ENCODE measurements at regions not wholly inside any gene's neighbourhood (a gene's known extent, or its start where the extent isn't known, plus 50 kb on each side); places are given as distances from the start of the nearest gene placed in this dataset.

DNA sequence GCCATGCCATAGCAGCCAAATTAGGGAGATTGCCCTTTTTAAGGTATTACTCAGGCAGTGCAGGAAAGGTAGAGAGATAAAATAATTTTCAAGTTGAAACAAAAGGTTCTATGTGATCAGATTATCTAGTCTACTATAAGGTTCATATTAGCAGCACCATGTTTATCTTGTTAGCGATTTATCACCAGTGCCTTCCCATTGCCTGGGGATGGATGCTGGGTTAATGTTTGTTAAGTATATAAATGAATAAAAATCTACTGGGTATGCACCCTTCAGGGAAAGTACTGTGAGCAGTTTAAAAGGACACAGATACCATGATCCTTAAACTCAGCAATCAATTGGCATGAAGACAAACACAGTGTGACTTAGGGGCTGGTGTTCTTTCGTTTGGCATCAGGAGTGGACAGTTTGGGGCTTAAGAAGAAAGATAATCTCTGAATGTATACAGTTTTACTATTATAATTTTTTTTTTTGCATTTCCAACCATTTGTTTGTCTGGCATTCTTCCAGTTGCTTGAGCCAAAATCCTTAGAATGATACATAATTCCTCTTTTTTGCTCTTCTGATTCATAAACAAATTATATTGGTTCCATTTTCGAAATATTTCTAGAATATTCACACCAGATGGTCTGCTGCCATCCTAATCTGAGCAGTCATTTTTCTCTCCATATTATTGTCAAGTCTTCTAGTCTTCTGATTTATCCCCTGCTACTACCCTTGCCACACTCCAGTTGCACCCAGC lies 512.8 kb upstream of the SLC8A1 start:
- no peak for DNase-seq (ENCODE audit: low spot score)
- TF ChIP-seq, protein P1, sequence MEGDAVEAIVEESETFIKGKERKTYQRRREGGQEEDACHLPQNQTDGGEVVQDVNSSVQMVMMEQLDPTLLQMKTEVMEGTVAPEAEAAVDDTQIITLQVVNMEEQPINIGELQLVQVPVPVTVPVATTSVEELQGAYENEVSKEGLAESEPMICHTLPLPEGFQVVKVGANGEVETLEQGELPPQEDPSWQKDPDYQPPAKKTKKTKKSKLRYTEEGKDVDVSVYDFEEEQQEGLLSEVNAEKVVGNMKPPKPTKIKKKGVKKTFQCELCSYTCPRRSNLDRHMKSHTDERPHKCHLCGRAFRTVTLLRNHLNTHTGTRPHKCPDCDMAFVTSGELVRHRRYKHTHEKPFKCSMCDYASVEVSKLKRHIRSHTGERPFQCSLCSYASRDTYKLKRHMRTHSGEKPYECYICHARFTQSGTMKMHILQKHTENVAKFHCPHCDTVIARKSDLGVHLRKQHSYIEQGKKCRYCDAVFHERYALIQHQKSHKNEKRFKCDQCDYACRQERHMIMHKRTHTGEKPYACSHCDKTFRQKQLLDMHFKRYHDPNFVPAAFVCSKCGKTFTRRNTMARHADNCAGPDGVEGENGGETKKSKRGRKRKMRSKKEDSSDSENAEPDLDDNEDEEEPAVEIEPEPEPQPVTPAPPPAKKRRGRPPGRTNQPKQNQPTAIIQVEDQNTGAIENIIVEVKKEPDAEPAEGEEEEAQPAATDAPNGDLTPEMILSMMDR (IDR thresholded peaks at IDR 0.05; ENCODE audit: extremely low read depth, missing control alignments): no peak

DNA sequence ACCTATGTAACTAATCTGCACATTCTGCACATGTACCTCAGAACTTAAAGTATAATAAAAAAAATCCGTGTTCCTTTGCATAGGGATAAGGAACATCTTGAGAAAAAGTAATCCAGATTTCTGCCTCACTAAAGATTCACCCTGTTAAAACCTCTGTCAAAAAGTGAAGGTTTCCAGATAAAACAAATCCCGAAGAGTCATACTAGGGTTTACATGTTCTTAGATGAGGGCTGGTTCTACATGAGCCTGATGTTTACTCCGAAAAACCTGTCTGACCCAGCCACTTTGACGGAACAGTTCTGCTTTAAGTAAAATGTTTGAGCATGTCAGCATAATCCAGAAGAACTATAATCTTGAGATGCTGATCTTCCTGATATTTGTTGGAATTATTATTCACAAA lies 515.6 kb upstream of the SLC8A1 start:
- TF ChIP-seq, protein P1 (IDR thresholded peaks at IDR 0.05; ENCODE audit: extremely low read depth, missing control alignments): no peak
- no peak for DNase-seq (ENCODE audit: low spot score)

DNA sequence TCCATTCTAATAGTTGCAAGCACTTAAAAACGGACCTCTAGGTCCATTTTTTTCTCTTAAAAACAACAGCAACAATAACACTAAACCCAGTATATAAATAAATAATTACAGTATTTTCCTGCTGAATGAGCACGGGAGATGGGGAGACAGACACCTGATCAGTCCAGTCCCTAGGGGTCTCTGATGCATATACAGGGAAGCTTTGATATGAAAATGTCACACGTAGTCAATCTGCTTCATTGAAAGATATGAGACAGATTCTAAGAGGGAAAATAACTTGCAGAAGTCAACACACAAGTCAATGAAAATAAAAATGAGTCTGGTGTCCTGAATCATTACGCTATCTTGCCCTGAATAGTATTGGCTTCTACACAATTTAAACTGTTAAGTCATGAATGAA lies 523.3 kb upstream of the SLC8A1 start:
- TF ChIP-seq, protein P1 (IDR thresholded peaks at IDR 0.05; ENCODE audit: extremely low read depth, missing control alignments): no peak
- no peak for DNase-seq (ENCODE audit: low spot score)

DNA sequence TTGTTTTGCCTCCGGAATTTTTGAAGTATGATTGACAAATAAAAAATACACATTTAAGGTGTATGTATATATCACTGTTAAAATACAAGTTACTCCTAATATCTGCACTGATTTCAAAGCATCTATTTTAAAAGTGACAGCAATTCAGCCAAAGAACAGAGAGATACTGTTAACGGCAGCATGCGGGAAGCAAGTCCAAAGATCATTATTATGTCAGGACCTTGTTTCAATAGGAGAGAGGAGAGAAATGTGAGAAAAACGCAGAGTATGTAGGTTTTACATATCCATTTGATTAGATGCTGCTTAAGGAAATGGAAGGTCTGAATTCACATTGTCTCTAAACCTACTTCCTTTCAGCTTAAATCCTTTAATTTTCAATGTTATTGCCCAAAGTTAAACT lies 545.5 kb upstream of the SLC8A1 start:
- no peak for DNase-seq (ENCODE audit: low spot score)
- TF ChIP-seq, protein P1 (IDR thresholded peaks at IDR 0.05; ENCODE audit: extremely low read depth, missing control alignments): no peak

DNA sequence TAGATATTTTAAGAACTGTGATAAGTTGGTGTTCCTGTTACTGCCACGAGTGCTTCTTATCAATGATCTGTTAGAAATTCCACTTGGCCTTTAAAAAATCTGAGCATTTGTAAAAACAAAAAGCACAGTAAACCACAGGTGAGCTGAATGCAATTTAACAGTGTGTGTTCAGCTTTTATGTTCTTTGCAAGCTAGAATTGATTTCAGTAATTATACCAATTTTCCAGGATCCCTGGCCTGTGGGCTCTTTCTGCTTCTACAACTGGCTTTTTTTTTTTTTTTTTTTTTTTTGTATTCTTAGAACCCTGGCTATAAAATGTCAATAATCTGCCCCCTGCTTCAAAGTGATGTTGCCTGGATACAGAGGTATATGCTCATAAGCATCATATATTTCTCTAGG lies 548.5 kb upstream of the SLC8A1 start:
- TF ChIP-seq, protein P1 (IDR thresholded peaks at IDR 0.05; ENCODE audit: extremely low read depth, missing control alignments): no peak
- no peak for DNase-seq (ENCODE audit: low spot score)

DNA sequence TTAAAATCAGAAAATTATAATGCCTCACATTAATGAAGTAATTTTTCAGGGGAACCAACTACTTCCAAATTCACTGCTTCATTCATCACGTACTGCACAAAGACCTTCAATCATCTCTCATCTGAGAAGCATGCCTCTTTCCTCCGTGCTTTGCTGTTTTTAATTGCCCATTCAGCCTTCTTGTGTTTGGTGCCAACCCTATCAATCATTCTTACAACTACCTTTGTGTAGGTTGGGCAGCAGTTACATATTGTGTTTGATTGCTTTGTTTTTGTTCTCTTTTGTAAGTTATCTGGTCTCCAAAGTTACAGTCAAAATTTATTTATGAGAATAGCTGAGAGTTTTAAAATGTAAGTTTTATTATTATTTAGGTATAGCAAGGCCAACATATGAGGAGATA lies 549.0 kb upstream of the SLC8A1 start:
- TF ChIP-seq, protein P1 (IDR thresholded peaks at IDR 0.05; ENCODE audit: extremely low read depth, missing control alignments): no peak

DNA sequence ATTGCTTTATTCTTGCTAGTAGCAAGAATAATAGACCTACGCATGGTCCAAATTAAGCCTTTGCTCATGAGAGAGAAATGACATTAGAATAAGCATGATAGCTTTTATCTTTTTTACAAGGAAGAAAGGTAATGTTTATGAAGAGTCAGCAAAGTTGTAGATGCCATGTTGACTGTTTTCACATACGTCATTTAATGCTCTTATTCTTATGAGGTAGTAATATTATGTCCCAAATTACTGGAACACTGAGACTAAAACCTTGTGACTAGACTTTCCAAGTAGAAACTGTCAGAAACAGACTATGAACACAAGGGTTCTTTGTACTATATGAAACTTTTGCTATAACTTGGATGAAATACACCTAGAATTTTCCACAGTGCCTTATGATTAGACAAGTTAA lies 552.8 kb upstream of the SLC8A1 start:
- TF ChIP-seq, protein P1 (IDR thresholded peaks at IDR 0.05; ENCODE audit: extremely low read depth, missing control alignments): no peak

More for the DNA sequence above, 549.0 kb upstream of the SLC8A1 start:
- no peak for DNase-seq (ENCODE audit: low spot score)

More for the DNA sequence above, 552.8 kb upstream of the SLC8A1 start:
- DNase-seq (ENCODE audit: low spot score): no peak

All from GM20000 (cell line).